SK-N-SH treated with all-trans-retinoic acid at 6 μM for 48 hours (cell line): ENCODE measurements at regions not wholly inside any gene's neighbourhood (a gene's known extent, or its start where the extent isn't known, plus 50 kb on each side); places are given as distances from the start of the nearest gene placed in this dataset.

ENCODE experiments used
- ARNTL ChIP-seq: fragments of 450-650 bp; formaldehyde crosslinking; IDR thresholded peaks from 2 replicates; pipeline ENCODE4 v1.5.0; 2020; ENCODE audit warnings: low read depth, mild to moderate bottlenecking, moderate library complexity, borderline replicate concordance
- CSDC2 ChIP-seq: fragments of 250-450 bp; sonication (Bioruptor Pico); IDR thresholded peaks from 2 replicates; pipeline ENCODE4 v1.5.0; 2020; ENCODE audit warnings: mild to moderate bottlenecking, moderate library complexity
- RARB ChIP-seq: fragments of 250-450 bp; sonication (Bioruptor Pico); IDR thresholded peaks from 2 replicates; pipeline ENCODE4 v1.8.0; 2021; ENCODE audit warnings: mild to moderate bottlenecking, moderate library complexity
- SNAI2 ChIP-seq: fragments of 250-450 bp; sonication (Bioruptor Pico); IDR thresholded peaks from 2 replicates; pipeline ENCODE4 v1.5.0; 2020; ENCODE audit warnings: mild to moderate bottlenecking, moderate library complexity
- TOX ChIP-seq: fragments of 250-450 bp; sonication (Bioruptor Pico); IDR thresholded peaks from 2 replicates; pipeline ENCODE4 v1.8.0; 2021; ENCODE audit warnings: mild to moderate bottlenecking, moderate library complexity, borderline replicate concordance
- ZFP3 ChIP-seq: fragments of 250-450 bp; sonication (Bioruptor Pico); IDR thresholded peaks from 2 replicates; pipeline ENCODE4 v1.5.0; 2020; ENCODE audit warnings: mild to moderate bottlenecking, moderate library complexity
- ZFP30 ChIP-seq: fragments of 450-650 bp; formaldehyde crosslinking; IDR thresholded peaks from 2 replicates; pipeline ENCODE4 v1.5.0; 2022; ENCODE audit warnings: mild to moderate bottlenecking, moderate library complexity
- ZNF565 ChIP-seq: fragments of 450-650 bp; formaldehyde crosslinking; conservative IDR thresholded peaks from 2 replicates; pipeline ENCODE4 v1.5.0; 2020; ENCODE audit warnings: low read depth, mild to moderate bottlenecking, moderate library complexity
- TF ChIP-seq, protein P1 (sequence below): fragments of 250-450 bp; sonication (Bioruptor Pico); IDR thresholded peaks from 2 replicates; pipeline ENCODE4 v1.8.0; 2021; ENCODE audit warnings: low read depth, mild to moderate bottlenecking, moderate library complexity, borderline replicate concordance
- TF ChIP-seq, protein P2 (sequence below): fragments of 250-450 bp; sonication (Bioruptor Pico); IDR thresholded peaks from 2 replicates; pipeline ENCODE4 v1.5.0; 2020; ENCODE audit warnings: mild to moderate bottlenecking, moderate library complexity
- TF ChIP-seq, protein P3 (sequence below): fragments of 250-450 bp; sonication (Bioruptor Pico); IDR thresholded peaks from 2 replicates; pipeline ENCODE4 v1.8.0; 2020; ENCODE audit warnings: mild to moderate bottlenecking, moderate library complexity, borderline replicate concordance
- TF ChIP-seq, protein P4 (sequence below): fragments of 250-450 bp; sonication (Bioruptor Pico); IDR thresholded peaks from 2 replicates; pipeline ENCODE4 v1.5.1; 2020; ENCODE audit warnings: low read depth, mild to moderate bottlenecking, moderate library complexity

DNA sequence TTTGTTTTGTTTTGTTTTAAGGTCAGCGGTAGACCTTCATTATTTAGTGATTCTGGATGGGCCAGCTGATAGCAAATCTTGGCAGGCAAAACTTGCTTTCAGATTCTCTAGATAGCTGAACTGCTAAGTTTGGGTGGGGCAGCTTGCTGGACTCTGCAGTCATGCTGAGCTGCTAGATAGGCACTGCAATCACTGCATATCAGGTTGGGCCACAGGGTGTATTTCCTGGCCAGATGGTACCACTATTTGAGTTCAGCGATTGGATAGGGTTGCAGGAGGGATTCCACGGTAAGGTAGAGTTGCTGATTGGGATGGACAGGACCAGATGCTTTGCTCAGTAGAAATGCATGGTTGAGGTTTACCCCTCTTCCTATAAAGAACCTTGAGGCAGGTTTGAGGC, 579.3 kb upstream of the ADGRL4 start:
- TF ChIP-seq ZFP3 (no peak), TOX (CRISPR knock-in tag) (no peak), ZFP30 (no peak), ARNTL (CRISPR knock-in tag) (no peak), ZNF565 (CRISPR knock-in tag) (no peak), CSDC2 (no peak), RARB (CRISPR knock-in tag) (no peak), SNAI2 (CRISPR knock-in tag) (no peak)
- TF ChIP-seq, protein P1, sequence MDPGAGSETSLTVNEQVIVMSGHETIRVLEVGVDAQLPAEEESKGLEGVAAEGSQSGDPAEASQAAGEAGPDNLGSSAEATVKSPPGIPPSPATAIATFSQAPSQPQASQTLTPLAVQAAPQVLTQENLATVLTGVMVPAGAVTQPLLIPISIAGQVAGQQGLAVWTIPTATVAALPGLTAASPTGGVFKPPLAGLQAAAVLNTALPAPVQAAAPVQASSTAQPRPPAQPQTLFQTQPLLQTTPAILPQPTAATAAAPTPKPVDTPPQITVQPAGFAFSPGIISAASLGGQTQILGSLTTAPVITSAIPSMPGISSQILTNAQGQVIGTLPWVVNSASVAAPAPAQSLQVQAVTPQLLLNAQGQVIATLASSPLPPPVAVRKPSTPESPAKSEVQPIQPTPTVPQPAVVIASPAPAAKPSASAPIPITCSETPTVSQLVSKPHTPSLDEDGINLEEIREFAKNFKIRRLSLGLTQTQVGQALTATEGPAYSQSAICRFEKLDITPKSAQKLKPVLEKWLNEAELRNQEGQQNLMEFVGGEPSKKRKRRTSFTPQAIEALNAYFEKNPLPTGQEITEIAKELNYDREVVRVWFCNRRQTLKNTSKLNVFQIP (CRISPR knock-in tag): no peak
- TF ChIP-seq, protein P2, sequence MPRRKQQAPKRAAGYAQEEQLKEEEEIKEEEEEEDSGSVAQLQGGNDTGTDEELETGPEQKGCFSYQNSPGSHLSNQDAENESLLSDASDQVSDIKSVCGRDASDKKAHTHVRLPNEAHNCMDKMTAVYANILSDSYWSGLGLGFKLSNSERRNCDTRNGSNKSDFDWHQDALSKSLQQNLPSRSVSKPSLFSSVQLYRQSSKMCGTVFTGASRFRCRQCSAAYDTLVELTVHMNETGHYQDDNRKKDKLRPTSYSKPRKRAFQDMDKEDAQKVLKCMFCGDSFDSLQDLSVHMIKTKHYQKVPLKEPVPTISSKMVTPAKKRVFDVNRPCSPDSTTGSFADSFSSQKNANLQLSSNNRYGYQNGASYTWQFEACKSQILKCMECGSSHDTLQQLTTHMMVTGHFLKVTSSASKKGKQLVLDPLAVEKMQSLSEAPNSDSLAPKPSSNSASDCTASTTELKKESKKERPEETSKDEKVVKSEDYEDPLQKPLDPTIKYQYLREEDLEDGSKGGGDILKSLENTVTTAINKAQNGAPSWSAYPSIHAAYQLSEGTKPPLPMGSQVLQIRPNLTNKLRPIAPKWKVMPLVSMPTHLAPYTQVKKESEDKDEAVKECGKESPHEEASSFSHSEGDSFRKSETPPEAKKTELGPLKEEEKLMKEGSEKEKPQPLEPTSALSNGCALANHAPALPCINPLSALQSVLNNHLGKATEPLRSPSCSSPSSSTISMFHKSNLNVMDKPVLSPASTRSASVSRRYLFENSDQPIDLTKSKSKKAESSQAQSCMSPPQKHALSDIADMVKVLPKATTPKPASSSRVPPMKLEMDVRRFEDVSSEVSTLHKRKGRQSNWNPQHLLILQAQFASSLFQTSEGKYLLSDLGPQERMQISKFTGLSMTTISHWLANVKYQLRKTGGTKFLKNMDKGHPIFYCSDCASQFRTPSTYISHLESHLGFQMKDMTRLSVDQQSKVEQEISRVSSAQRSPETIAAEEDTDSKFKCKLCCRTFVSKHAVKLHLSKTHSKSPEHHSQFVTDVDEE: no peak
- TF ChIP-seq, protein P3, sequence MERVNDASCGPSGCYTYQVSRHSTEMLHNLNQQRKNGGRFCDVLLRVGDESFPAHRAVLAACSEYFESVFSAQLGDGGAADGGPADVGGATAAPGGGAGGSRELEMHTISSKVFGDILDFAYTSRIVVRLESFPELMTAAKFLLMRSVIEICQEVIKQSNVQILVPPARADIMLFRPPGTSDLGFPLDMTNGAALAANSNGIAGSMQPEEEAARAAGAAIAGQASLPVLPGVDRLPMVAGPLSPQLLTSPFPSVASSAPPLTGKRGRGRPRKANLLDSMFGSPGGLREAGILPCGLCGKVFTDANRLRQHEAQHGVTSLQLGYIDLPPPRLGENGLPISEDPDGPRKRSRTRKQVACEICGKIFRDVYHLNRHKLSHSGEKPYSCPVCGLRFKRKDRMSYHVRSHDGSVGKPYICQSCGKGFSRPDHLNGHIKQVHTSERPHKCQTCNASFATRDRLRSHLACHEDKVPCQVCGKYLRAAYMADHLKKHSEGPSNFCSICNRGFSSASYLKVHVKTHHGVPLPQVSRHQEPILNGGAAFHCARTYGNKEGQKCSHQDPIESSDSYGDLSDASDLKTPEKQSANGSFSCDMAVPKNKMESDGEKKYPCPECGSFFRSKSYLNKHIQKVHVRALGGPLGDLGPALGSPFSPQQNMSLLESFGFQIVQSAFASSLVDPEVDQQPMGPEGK (CRISPR knock-in tag): no peak
- TF ChIP-seq, protein P4, sequence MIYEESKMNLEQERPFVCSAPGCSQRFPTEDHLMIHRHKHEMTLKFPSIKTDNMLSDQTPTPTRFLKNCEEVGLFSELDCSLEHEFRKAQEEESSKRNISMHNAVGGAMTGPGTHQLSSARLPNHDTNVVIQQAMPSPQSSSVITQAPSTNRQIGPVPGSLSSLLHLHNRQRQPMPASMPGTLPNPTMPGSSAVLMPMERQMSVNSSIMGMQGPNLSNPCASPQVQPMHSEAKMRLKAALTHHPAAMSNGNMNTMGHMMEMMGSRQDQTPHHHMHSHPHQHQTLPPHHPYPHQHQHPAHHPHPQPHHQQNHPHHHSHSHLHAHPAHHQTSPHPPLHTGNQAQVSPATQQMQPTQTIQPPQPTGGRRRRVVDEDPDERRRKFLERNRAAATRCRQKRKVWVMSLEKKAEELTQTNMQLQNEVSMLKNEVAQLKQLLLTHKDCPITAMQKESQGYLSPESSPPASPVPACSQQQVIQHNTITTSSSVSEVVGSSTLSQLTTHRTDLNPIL (CRISPR knock-in tag): no peak
